Tibial nerve (tissue), 4 donors: ENCODE measurements at regions not wholly inside any gene's neighbourhood (a gene's known extent, or its start where the extent isn't known, plus 50 kb on each side); places are given as distances from the start of the nearest gene placed in this dataset.

Source experiments
- DNase-seq, 2 donors: peaks; one replicate each; pipeline ENCODE4 v3.0.0-alpha.2; 2019; ENCODE audit warnings: low spot score in 2 of 2
- H3K27ac ChIP-seq, 4 donors: fragments of 200-600 bp; sonication (generic) in 3 of 4; one replicate each; pipeline ENCODE4 v1.5.1; 2017 to 2019; ENCODE audit warnings: mild to moderate bottlenecking in 1 of 4
- H3K27me3 ChIP-seq, 2 donors: fragments of 200-600 bp; sonication (generic) in 1 of 2; one replicate each; pipeline versions ENCODE4 v1.5.1 to v1.6.0; 2017 to 2019
- H3K36me3 ChIP-seq, 3 donors: fragments of 200-600 bp; sonication (generic); one replicate each; pipeline ENCODE4 v1.5.1; 2018 to 2019
- H3K4me1 ChIP-seq, 4 donors: fragments of 200-600 bp; sonication (generic) in 3 of 4; one replicate each; pipeline ENCODE4 v1.5.1; 2017 to 2019
- H3K4me3 ChIP-seq, 4 donors: fragments of 200-600 bp; sonication (generic) in 3 of 4; one replicate each; pipeline ENCODE4 v1.5.1; 2017 to 2019; ENCODE audit warnings: mild to moderate bottlenecking in 1 of 4, moderate library complexity in 1 of 4
- H3K9me3 ChIP-seq, 4 donors: fragments of 200-600 bp; sonication (generic) in 3 of 4; one replicate each; pipeline ENCODE4 v1.5.1; 2017 to 2019
- EP300 ChIP-seq, 2 donors: sonication (generic); formaldehyde crosslinking; IDR thresholded peaks; one replicate each; pipeline ENCODE4 v1.6.1; 2017; ENCODE audit warnings: antibody characterized with exemption in 2 of 2, mild to moderate bottlenecking in 1 of 2
- POLR2A ChIP-seq, 2 donors: fragments of 450-650 bp; IDR thresholded peaks; one replicate each; pipeline ENCODE4 v1.6.1; 2017; ENCODE audit warnings: antibody characterized with exemption in 2 of 2, mild to moderate bottlenecking in 2 of 2, moderate library complexity in 2 of 2
- WGBS, 2 donors: methylation state at CpG; one replicate each; pipeline ENCODE4 v1.1.5; 2018; 5-methylcytosine and 5-hydroxymethylcytosine counted together
- TF ChIP-seq, protein P1 (sequence below), 5 experiments: fragments of 200-600 bp in 3 of 5; fragments of 450-650 bp in 2 of 5; sonication (generic) in 3 of 5; IDR thresholded peaks; one replicate each; pipeline ENCODE4 v1.5.1; 2016 to 2019; ENCODE audit warnings: antibody characterized with exemption in 5 of 5, mild to moderate bottlenecking in 3 of 5, moderate library complexity in 2 of 5

- DNase-seq, result no peak
- Histone ChIP-seq H3K27ac (no peak overlapping the region), H3K9me3 (no peaks in the 10 kb centered on the region), H3K4me1 (no peaks in the 10 kb centered on the region), H3K4me3 (no peak overlapping the region), H3K36me3 (no peaks in the 10 kb centered on the region), H3K27me3 (no peaks in the 10 kb centered on the region)
- TF ChIP-seq POLR2A (IDR thresholded peaks at IDR 0.05), result no peak
- TF ChIP-seq, protein P1, sequence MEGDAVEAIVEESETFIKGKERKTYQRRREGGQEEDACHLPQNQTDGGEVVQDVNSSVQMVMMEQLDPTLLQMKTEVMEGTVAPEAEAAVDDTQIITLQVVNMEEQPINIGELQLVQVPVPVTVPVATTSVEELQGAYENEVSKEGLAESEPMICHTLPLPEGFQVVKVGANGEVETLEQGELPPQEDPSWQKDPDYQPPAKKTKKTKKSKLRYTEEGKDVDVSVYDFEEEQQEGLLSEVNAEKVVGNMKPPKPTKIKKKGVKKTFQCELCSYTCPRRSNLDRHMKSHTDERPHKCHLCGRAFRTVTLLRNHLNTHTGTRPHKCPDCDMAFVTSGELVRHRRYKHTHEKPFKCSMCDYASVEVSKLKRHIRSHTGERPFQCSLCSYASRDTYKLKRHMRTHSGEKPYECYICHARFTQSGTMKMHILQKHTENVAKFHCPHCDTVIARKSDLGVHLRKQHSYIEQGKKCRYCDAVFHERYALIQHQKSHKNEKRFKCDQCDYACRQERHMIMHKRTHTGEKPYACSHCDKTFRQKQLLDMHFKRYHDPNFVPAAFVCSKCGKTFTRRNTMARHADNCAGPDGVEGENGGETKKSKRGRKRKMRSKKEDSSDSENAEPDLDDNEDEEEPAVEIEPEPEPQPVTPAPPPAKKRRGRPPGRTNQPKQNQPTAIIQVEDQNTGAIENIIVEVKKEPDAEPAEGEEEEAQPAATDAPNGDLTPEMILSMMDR (IDR thresholded peaks at IDR 0.05), result no peak
- TF ChIP-seq EP300 (IDR thresholded peaks at IDR 0.05), result no peak
- WGBS, 2 donors, result 83 to 86% methylated on average over 6 of the region's 6 CpGs
These were observed 217.5 kb upstream of the ADAMTS3 start for GRCh38 chr4:72786401-72786990.

- Histone ChIP-seq H3K4me1 (no peaks in the 10 kb centered on the region), H3K27me3 (no peaks in the 10 kb centered on the region), H3K36me3 (no peaks in the 10 kb centered on the region), H3K27ac (no peak overlapping the region), H3K9me3 (no peaks in the 10 kb centered on the region), H3K4me3 (no peak overlapping the region)
- WGBS, 2 donors, result 86 to 88% methylated on average over 4 of the region's 4 CpGs
- no peak for DNase-seq
- TF ChIP-seq, protein P1 (IDR thresholded peaks at IDR 0.05), result no peak
- TF ChIP-seq POLR2A (IDR thresholded peaks at IDR 0.05) (no peak), EP300 (IDR thresholded peaks at IDR 0.05) (no peak)
These were observed 210.2 kb upstream of the ADAMTS3 start for GRCh38 chr4:72779241-72779640.

DNA sequence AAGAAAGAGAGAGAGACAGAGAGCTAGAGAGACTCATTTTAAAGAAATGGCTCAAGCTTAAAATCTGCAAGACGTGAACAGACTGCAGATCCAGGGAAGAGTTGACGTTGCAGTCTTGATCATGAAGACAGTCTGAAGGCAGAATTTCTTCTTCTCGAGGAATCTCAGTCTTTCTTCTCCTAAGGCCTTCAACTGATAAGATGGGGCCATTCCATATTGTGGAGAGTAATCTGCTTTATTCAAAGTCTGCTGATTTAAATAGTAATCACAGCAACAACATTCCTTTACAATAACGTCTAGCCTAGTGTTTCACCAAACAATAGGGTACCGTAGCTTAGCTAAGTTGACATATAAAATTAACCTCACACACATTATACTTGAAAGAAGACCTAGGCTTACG, 208.4 kb upstream of the ADAMTS3 start:
- H3K27ac ChIP-seq, result no peak overlapping the region
- H3K36me3 ChIP-seq, result no peaks in the 10 kb centered on the region
- H3K9me3 ChIP-seq, result no peaks in the 10 kb centered on the region
- no peaks in the 10 kb centered on the region for H3K27me3 ChIP-seq
- H3K4me1 ChIP-seq, result no peaks in the 10 kb centered on the region
- no peak for DNase-seq
- 75 to 84% methylated on average over 6 of the region's 6 CpGs for WGBS, 2 donors
- TF ChIP-seq POLR2A (IDR thresholded peaks at IDR 0.05) (no peak), EP300 (IDR thresholded peaks at IDR 0.05) (no peak)
- TF ChIP-seq, protein P1 (IDR thresholded peaks at IDR 0.05), result no peak
- no peak overlapping the region for H3K4me3 ChIP-seq

- no peaks in the 10 kb centered on the region for H3K36me3 ChIP-seq
- H3K27ac ChIP-seq, result no peak overlapping the region
- no peaks in the 10 kb centered on the region for H3K27me3 ChIP-seq
- TF ChIP-seq POLR2A (IDR thresholded peaks at IDR 0.05) (no peak), EP300 (IDR thresholded peaks at IDR 0.05) (peak in 1 of 2 donors; percentile 23)
- TF ChIP-seq, protein P1 (IDR thresholded peaks at IDR 0.05), result no peak
- no peak overlapping the region for H3K4me3 ChIP-seq
- H3K9me3 ChIP-seq, result peaks cover 0 to 4% (median 0%) of the 10 kb centered on the region in 4 donors
- no peaks in the 10 kb centered on the region for H3K4me1 ChIP-seq
- DNase-seq, result no peak
These were observed 201.7 kb upstream of the ADAMTS3 start for GRCh38 chr4:72770708-72771107.

DNA sequence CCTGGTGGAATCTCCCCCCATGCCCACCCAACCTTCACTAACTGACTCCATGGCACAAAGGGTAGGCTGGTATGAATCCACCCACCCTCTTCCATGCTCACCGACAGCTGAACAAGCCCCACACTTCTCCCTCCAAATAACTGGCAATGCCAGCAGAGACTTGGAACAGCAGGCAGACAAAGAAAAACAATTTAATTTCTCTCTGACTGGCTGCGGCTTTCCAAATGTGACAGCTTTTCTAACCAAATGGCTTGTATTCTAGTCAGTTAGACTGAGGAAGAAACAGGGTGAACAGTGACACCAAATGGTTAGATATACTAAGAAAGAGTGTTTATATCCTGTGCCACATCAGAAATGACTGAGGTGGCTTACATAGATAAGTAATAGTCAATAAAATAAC, 199.3 kb upstream of the ADAMTS3 start:
- Histone ChIP-seq H3K9me3 (peaks cover 0 to 5% (median 0%) of the 10 kb centered on the region in 4 donors), H3K4me3 (no peak overlapping the region), H3K27ac (peak overlapping the region in 1 of 4 donors; percentile 55), H3K27me3 (no peaks in the 10 kb centered on the region), H3K4me1 (no peaks in the 10 kb centered on the region), H3K36me3 (no peaks in the 10 kb centered on the region)
- TF ChIP-seq, protein P1 (IDR thresholded peaks at IDR 0.05), result no peak
- DNase-seq, result no peak
- WGBS, 2 donors, result 46 to 47% methylated on average over 2 of the region's 2 CpGs
